Upper lobe of left lung (tissue), 4 donors: ENCODE measurements at regions not wholly inside any gene's neighbourhood (a gene's known extent, or its start where the extent isn't known, plus 50 kb on each side); places are given as distances from the start of the nearest gene placed in this dataset.

ENCODE experiments used
- EP300 ChIP-seq, 4 donors: sonication (generic); formaldehyde crosslinking; IDR thresholded peaks; one replicate each; pipeline ENCODE4 v1.5.1; 2017; ENCODE audit warnings: antibody characterized with exemption in 4 of 4, control low read depth in 2 of 4
- POLR2A ChIP-seq, 4 donors: fragments of 450-650 bp; IDR thresholded peaks; one replicate each; pipeline ENCODE4 v1.5.1; 2016 to 2017; ENCODE audit warnings: antibody characterized with exemption in 4 of 4, mild to moderate bottlenecking in 2 of 4
- POLR2AphosphoS5 ChIP-seq, 2 donors: sonication (generic); formaldehyde crosslinking; IDR thresholded peaks; one replicate each; pipeline ENCODE4 v1.5.1; 2017; ENCODE audit warnings: antibody characterized with exemption in 2 of 2
- TF ChIP-seq, protein P1 (sequence below), 6 experiments: fragments of 450-650 bp in 4 of 6; fragments of 200-600 bp in 2 of 6; sonication (generic) in 2 of 6; IDR thresholded peaks; one replicate each; pipeline ENCODE4 v1.5.1; 2016 to 2019; ENCODE audit warnings: antibody characterized with exemption in 6 of 6

DNA sequence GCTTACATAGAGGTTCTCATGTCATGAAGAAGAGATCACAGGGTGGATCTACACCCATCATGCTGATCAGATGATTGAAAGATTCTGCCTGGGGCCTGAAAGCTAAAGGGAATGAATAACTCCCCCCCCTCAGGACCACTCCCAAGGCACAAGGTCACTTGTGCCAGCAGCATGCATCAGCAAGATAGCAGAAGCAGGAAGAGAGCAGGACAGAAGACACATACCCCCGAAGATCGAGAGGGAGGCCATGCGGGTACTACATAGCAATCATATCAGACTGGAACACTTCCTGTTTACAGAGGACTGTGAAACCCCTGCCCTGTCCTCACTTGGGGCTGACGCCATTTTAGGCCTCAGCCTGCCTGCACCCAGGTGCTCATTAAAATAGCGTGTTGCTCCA, 143.2 kb upstream of the EDNRB start:
- TF ChIP-seq POLR2A (IDR thresholded peaks at IDR 0.05): no peak
- TF ChIP-seq, protein P1, sequence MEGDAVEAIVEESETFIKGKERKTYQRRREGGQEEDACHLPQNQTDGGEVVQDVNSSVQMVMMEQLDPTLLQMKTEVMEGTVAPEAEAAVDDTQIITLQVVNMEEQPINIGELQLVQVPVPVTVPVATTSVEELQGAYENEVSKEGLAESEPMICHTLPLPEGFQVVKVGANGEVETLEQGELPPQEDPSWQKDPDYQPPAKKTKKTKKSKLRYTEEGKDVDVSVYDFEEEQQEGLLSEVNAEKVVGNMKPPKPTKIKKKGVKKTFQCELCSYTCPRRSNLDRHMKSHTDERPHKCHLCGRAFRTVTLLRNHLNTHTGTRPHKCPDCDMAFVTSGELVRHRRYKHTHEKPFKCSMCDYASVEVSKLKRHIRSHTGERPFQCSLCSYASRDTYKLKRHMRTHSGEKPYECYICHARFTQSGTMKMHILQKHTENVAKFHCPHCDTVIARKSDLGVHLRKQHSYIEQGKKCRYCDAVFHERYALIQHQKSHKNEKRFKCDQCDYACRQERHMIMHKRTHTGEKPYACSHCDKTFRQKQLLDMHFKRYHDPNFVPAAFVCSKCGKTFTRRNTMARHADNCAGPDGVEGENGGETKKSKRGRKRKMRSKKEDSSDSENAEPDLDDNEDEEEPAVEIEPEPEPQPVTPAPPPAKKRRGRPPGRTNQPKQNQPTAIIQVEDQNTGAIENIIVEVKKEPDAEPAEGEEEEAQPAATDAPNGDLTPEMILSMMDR (IDR thresholded peaks at IDR 0.05): no peak
- TF ChIP-seq POLR2AphosphoS5 (IDR thresholded peaks at IDR 0.05): no peak
- TF ChIP-seq EP300 (IDR thresholded peaks at IDR 0.05): no peak
